SK-N-MC (cell line): ENCODE measurements at regions not wholly inside any gene's neighbourhood (a gene's known extent, or its start where the extent isn't known, plus 50 kb on each side); places are given as distances from the start of the nearest gene placed in this dataset.
"Not testable (repeated sequence)": the region's sequence is repeated elsewhere in the genome, so short reads cannot be mapped to it uniquely, and the experiment has no call there.

ENCODE experiments used
- EZH2 ChIP-seq: fragments of 200-600 bp; sonication (generic); IDR thresholded peaks from one replicate; pipeline ENCODE4 v1.6.1; 2017; ENCODE audit warnings: antibody characterized with exemption
- FOXP2 ChIP-seq: optimal IDR thresholded peaks from 2 replicates; pipeline ENCODE3; 2011; ENCODE audit warnings: mild to moderate bottlenecking, moderate library complexity; ENCODE audit not compliant: insufficient read depth; ENCODE audit errors: extremely low read length, control extremely low read depth
- POLR2AphosphoS5 ChIP-seq: IDR thresholded peaks from 2 replicates; pipeline ENCODE4 v1.6.1; 2012; ENCODE audit warnings: mild to moderate bottlenecking, low read depth, low read length, borderline replicate concordance

GRCh38 chr1:146297781-146298574 lies 69.2 kb upstream of the NOTCH2NLA start:
- TF ChIP-seq POLR2AphosphoS5, FOXP2, EZH2: not testable (repeated sequence)
